ENCODE measurements at regions not wholly inside any gene's neighbourhood (a gene's known extent, or its start where the extent isn't known, plus 50 kb on each side); places are given as distances from the start of the nearest gene placed in this dataset.

- TF ChIP-seq POLR2A (IDR thresholded peaks at IDR 0.05) (no peak), CTCF (IDR thresholded peaks at IDR 0.05) (no peak), POLR2AphosphoS5 (IDR thresholded peaks at IDR 0.05) (no peak)
- Histone ChIP-seq H3K9me3 (no peaks in the 10 kb centered on the region), H3K36me3 (no peaks in the 10 kb centered on the region), H3K4me1 (replicated peaks) (no peaks in the 10 kb centered on the region), H3K27me3 (replicated peaks; ENCODE audit: insufficient read depth) (no peaks in the 10 kb centered on the region), H3K27ac (no peak overlapping the region), H3K4me3 (no peak overlapping the region)
- intact Hi-C loops (cut with DNase I): no loop called here
- DNase-seq (ENCODE audit: low spot score): no peak
- WGBS: 95% methylated on average over 4 of the region's 4 CpGs
These were observed 123.2 kb upstream of the RIPOR2 start for GRCh38 chr6:25058941-25059340.

DNA sequence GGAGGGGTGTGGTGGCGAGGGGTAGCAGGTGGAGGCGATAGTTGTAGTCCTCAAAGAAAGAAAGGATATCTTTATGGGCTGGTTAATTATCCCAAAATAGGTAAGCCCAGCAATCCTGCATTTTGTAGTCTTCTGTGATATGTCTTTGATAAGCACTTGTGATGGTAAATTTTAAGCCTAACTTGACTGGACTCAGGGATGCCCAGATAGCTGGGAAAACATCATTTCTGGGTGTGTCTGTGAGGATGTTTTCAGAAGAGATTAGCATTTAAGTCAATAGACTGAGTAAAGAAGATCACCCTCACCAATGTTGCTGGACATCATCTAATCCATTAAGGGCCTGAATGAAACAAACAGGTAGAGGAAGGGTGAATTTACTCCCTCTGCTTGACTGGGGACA is 124.8 kb upstream of the RIPOR2 start:
- intact Hi-C loops (cut with DNase I): no loop called here
- no peaks in the 10 kb centered on the region for H3K4me1 ChIP-seq (replicated peaks)

GRCh38 chr6:25061289-25061936 is 125.7 kb upstream of the RIPOR2 start:
- no peaks in the 10 kb centered on the region for H3K9me3 ChIP-seq
- no peaks in the 10 kb centered on the region for H3K36me3 ChIP-seq
- intact Hi-C loops (cut with DNase I): no loop called here
- TF ChIP-seq CTCF (IDR thresholded peaks at IDR 0.05): no peak
- no peak overlapping the region for H3K27ac ChIP-seq
- H3K4me3 ChIP-seq: no peak overlapping the region
- H3K4me1 ChIP-seq (replicated peaks): no peaks in the 10 kb centered on the region
- no peak for DNase-seq (ENCODE audit: low spot score)
- no peaks in the 10 kb centered on the region for H3K27me3 ChIP-seq (replicated peaks; ENCODE audit: insufficient read depth)
- 80% methylated on average over 6 of the region's 6 CpGs for WGBS

More for the DNA sequence above, 124.8 kb upstream of the RIPOR2 start:
- no peaks in the 10 kb centered on the region for H3K9me3 ChIP-seq
- 88% methylated on average over 2 of the region's 2 CpGs for WGBS
- no peak overlapping the region for H3K4me3 ChIP-seq
- TF ChIP-seq CTCF (IDR thresholded peaks at IDR 0.05) (no peak), POLR2AphosphoS5 (IDR thresholded peaks at IDR 0.05) (no peak), POLR2A (IDR thresholded peaks at IDR 0.05) (no peak)
- no peaks in the 10 kb centered on the region for H3K27me3 ChIP-seq (replicated peaks; ENCODE audit: insufficient read depth)
- DNase-seq (ENCODE audit: low spot score): no peak
- no peaks in the 10 kb centered on the region for H3K36me3 ChIP-seq
- H3K27ac ChIP-seq: no peak overlapping the region

GRCh38 chr6:25062070-25062811 is 126.5 kb upstream of the RIPOR2 start:
- Histone ChIP-seq H3K36me3 (no peaks in the 10 kb centered on the region), H3K27ac (no peak overlapping the region), H3K4me3 (no peak overlapping the region), H3K9me3 (no peaks in the 10 kb centered on the region), H3K4me1 (replicated peaks) (no peaks in the 10 kb centered on the region), H3K27me3 (replicated peaks; ENCODE audit: insufficient read depth) (no peaks in the 10 kb centered on the region)
- DNase-seq (ENCODE audit: low spot score): no peak
- TF ChIP-seq CTCF (IDR thresholded peaks at IDR 0.05) (no peak), POLR2A (IDR thresholded peaks at IDR 0.05) (no peak), POLR2AphosphoS5 (IDR thresholded peaks at IDR 0.05) (no peak)
- intact Hi-C loops (cut with DNase I): no loop called here
- 51% methylated on average over 7 of the region's 7 CpGs for WGBS

GRCh38 chr6:25064006-25064405 is 128.2 kb upstream of the RIPOR2 start:
- Histone ChIP-seq H3K27ac (no peak overlapping the region), H3K27me3 (replicated peaks; ENCODE audit: insufficient read depth) (no peaks in the 10 kb centered on the region), H3K4me1 (replicated peaks) (no peaks in the 10 kb centered on the region), H3K4me3 (no peak overlapping the region), H3K9me3 (no peaks in the 10 kb centered on the region), H3K36me3 (no peaks in the 10 kb centered on the region)
- WGBS: 100% methylated on average over 2 of the region's 2 CpGs
- TF ChIP-seq POLR2A (IDR thresholded peaks at IDR 0.05) (no peak), POLR2AphosphoS5 (IDR thresholded peaks at IDR 0.05) (no peak), CTCF (IDR thresholded peaks at IDR 0.05) (no peak)
- no peak for DNase-seq (ENCODE audit: low spot score)
- intact Hi-C loops (cut with DNase I): no loop called here
